ENCODE measurements at regions not wholly inside any gene's neighbourhood (a gene's known extent, or its start where the extent isn't known, plus 50 kb on each side); places are given as distances from the start of the nearest gene placed in this dataset.

DNA sequence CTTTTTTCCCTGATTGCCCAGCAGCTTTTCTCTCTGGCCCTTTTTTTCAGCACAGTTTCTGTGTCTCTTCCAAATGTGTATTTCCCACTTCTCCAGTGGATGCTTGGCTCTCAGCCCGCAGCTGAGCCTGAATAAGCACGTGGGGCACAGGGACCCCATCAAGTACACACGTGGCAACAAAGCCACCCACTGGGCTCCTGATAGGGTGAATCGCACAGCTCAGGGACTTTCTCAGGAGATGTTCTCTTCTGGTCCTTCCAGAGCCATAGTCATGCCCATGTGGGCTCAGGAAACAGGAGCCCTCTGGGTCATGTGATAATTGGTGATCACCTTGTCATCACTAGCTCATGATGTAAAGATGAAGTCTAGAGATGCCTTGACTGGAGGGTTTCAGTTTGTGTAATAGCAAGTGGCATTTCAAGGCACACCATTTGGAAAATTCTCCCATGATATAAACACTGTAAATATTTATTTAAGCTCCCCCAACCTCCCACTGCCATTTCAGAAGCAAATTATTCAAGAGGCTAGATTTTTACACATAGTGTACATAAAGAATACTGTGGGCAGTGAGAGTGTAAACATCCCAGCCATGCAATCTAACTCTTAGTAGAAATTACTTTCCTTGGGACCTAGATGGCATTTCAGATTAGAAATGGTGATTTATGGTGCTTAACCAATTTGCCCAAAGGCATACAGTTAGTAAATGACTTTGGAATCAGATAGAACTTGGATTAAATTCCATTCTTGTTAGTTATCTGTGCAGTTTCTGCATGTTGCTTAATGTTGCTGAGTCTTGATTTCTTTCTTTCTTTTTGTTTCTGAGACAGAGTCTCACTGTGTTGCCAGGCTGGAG lies 597.5 kb downstream of the SLC4A3 start:
- Histone ChIP-seq H3K27ac (ENCODE audit: low read depth, low read length) (no peak overlapping the region), H3K9ac (ENCODE audit: low read depth, low read length) (no peak overlapping the region), H3K4me3 (ENCODE audit: low read length) (no peak overlapping the region), H3K9me3 (ENCODE audit: insufficient read depth, low read depth, low read length) (no peaks in the 10 kb centered on the region), H3K27me3 (ENCODE audit: insufficient read depth, low read length) (peaks cover 5% of the 10 kb centered on the region; the same call in 1 of the 2 replicates), H3K4me1 (ENCODE audit: insufficient read depth, low read length) (peaks cover 12% of the 10 kb centered on the region), H3K36me3 (ENCODE audit: insufficient read depth, low read length) (no peaks in the 10 kb centered on the region)
- WGBS: 93% methylated on average over 4 of the region's 4 CpGs

DNA sequence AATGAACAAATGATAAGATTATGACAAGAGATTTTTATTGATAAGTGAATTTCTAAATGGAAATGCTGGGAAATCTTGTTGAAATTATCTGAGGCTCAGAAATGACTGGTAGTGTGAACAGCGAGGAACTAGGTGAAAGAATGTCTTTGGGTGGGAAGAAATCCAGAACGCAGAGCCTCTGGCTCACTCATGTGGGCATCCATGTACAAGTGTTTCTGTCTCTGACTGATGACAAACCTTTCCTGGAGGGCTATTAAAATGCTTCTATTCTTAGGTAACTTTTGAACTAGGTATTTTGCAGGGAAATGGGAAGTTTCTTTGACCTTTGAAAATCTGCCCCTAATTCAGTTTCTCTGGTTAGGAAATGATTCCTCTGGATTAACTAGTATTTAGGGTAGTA lies 598.6 kb downstream of the SLC4A3 start:
- Histone ChIP-seq H3K9me3 (ENCODE audit: insufficient read depth, low read depth, low read length) (no peaks in the 10 kb centered on the region), H3K9ac (ENCODE audit: low read depth, low read length) (no peak overlapping the region), H3K36me3 (ENCODE audit: insufficient read depth, low read length) (no peaks in the 10 kb centered on the region)

DNA sequence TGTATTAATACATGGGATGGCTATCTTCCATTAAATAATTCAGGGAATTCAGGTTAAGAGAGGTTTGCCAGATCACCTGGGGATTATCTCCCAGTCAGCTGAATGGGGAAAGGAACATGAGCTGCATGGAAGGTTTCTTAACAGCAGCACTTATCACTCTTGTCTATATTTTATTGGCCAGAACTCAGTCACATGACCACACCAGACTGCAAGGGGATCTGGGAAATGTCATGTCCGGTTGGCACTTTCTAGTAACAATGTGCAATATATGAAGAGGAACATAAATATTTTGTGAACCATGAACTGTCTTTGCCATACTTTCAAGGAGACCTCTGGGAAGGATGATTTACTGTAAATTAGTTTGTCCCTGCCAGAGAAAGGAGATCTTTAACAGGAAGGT lies 599.1 kb downstream of the SLC4A3 start:
- Histone ChIP-seq H3K9ac (ENCODE audit: low read depth, low read length) (no peak overlapping the region), H3K27me3 (ENCODE audit: insufficient read depth, low read length) (peaks cover 4% of the 10 kb centered on the region; the same call in 1 of the 2 replicates), H3K4me3 (ENCODE audit: low read length) (no peak overlapping the region), H3K27ac (ENCODE audit: low read depth, low read length) (no peak overlapping the region), H3K36me3 (ENCODE audit: insufficient read depth, low read length) (no peaks in the 10 kb centered on the region), H3K9me3 (ENCODE audit: insufficient read depth, low read depth, low read length) (no peaks in the 10 kb centered on the region), H3K4me1 (ENCODE audit: insufficient read depth, low read length) (no peaks in the 10 kb centered on the region; the same call in 1 of the 2 replicates)
- 94% methylated on average over 1 of the region's 1 CpG for WGBS

More for the DNA sequence above, 598.6 kb downstream of the SLC4A3 start:
- Histone ChIP-seq H3K4me1 (ENCODE audit: insufficient read depth, low read length) (peaks cover under 1% of the 10 kb centered on the region; the same call in 1 of the 2 replicates), H3K27ac (ENCODE audit: low read depth, low read length) (no peak overlapping the region), H3K4me3 (ENCODE audit: low read length) (no peak overlapping the region), H3K27me3 (ENCODE audit: insufficient read depth, low read length) (peaks cover 5% of the 10 kb centered on the region; the same call in 1 of the 2 replicates)
- WGBS: 97% methylated on average over 2 of the region's 2 CpGs

DNA sequence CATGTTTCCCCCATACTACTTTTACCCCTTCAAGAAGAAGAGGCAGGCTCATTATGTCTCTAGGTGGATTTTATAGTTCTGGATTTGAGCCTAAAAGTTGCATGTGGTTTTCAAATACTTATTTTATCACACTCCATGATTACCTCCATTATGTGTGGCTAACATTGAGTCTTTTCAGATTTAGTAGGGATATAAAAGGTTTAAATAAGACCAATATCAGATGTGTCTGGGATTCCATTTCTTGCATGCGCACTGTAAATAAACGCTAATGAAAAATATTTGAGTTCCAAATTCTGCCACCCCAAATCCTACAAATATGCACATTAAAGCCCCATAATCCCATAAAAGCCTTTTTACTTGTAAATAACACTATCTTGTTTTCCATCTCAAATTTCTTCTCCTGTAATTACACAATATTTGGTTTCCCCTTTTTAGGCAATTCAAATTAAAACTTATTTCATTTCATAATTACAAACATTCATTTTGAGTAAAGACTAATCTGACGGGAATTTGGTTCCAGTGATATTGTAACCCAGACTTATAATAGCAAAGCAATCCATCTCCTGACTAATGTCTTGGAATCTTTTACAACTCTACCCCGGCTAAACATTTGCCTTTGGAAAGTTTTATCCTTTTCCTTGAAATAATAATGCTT lies 600.0 kb downstream of the SLC4A3 start:
- no peaks in the 10 kb centered on the region for H3K9me3 ChIP-seq (ENCODE audit: insufficient read depth, low read depth, low read length)
- no peaks in the 10 kb centered on the region; the same call in 1 of the 2 replicates for H3K4me1 ChIP-seq (ENCODE audit: insufficient read depth, low read length)
- no peak overlapping the region for H3K9ac ChIP-seq (ENCODE audit: low read depth, low read length)
- H3K27ac ChIP-seq (ENCODE audit: low read depth, low read length): no peak overlapping the region
- whole genome bisulfite sequencing: 93% methylated on average over 4 of the region's 4 CpGs
- no peak overlapping the region for H3K4me3 ChIP-seq (ENCODE audit: low read length)
- no peaks in the 10 kb centered on the region for H3K36me3 ChIP-seq (ENCODE audit: insufficient read depth, low read length)
- no peaks in the 10 kb centered on the region for H3K27me3 ChIP-seq (ENCODE audit: insufficient read depth, low read length)

DNA sequence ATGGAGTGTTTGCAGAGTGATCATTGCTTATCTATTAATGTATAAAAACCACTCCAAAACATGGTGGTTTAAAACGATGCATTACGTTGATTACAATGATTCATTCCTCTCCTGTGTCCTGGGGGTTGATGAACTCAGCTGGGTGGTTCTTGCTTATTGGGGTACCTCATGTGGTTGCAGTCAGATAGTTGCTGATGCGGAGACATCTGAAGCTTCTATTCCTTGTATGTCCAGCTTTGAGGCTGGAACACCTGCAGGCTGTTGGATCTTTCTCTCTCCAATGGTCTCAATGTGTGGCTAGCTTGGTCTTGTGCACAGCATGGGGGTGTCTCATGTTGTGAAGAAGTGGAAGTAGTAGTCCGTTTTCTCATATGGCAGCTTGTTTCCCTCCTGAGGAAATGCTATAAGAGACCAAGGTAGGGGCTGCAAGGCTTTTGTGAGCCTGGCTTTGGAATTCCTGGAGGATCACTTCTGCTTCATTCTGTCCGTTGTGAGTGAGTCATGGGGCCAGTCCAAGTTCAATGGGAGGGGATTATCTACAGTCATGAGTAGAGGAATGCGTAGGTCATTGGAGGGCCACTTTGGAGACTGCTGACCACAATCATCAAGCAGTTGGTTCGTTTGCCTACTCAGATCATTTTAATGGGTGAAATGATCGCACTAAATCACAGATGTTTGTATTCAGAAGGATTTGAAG lies 601.0 kb downstream of the SLC4A3 start:
- Histone ChIP-seq H3K27ac (ENCODE audit: low read depth, low read length) (no peak overlapping the region), H3K27me3 (ENCODE audit: insufficient read depth, low read length) (no peaks in the 10 kb centered on the region), H3K4me1 (ENCODE audit: insufficient read depth, low read length) (no peaks in the 10 kb centered on the region; the same call in 1 of the 2 replicates), H3K36me3 (ENCODE audit: insufficient read depth, low read length) (no peaks in the 10 kb centered on the region), H3K9me3 (ENCODE audit: insufficient read depth, low read depth, low read length) (no peaks in the 10 kb centered on the region), H3K9ac (ENCODE audit: low read depth, low read length) (no peak overlapping the region), H3K4me3 (ENCODE audit: low read length) (no peak overlapping the region)
- WGBS: 79% methylated on average over 8 of the region's 8 CpGs

DNA sequence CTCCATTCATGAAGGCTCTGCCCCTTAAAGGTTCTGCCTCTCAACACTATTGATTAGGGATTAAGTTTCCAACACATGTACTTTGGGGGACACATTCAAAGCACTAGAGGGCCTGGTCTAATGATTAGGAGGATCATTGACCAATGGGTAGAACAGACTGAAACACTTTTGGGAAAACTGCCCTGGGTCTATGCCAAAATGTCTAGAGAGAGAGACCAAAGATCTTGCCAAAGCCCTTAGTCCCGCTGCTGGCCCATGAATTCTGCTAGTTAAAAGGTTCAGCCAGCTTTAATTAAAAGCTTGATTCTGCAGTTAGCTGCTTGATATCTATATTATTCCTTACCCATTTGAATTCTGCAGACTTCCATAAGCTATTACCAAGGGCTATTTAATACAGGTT lies 613.2 kb downstream of the SLC4A3 start:
- Histone ChIP-seq H3K27me3 (ENCODE audit: insufficient read depth, low read length) (no peaks in the 10 kb centered on the region), H3K36me3 (ENCODE audit: insufficient read depth, low read length) (no peaks in the 10 kb centered on the region), H3K4me3 (ENCODE audit: low read length) (no peak overlapping the region), H3K4me1 (ENCODE audit: insufficient read depth, low read length) (no peaks in the 10 kb centered on the region), H3K27ac (ENCODE audit: low read depth, low read length) (no peak overlapping the region), H3K9me3 (ENCODE audit: insufficient read depth, low read depth, low read length) (no peaks in the 10 kb centered on the region), H3K9ac (ENCODE audit: low read depth, low read length) (no peak overlapping the region)
- WGBS: 100% methylated on average over 1 of the region's 1 CpG

DNA sequence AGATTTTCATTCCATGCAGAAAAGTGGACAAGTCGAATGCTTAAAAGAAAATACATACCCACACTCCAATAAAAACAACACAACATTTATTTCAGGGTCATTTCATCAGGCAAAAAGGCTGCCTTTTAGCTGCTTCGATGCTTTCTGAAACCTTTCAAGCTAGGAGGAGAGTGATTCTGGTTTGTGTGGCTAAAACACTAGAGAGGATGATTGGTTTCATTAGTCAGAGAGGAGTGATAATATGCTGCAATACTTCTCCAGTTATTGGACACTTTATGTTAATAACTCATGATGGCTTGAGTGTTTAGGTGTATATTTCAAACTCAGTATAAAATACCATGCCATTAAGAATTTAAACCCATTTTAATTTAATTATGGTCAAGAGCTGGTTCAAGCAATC lies 614.0 kb downstream of the SLC4A3 start:
- no peak overlapping the region for H3K4me3 ChIP-seq (ENCODE audit: low read length)
- H3K27me3 ChIP-seq (ENCODE audit: insufficient read depth, low read length): no peaks in the 10 kb centered on the region
- H3K9ac ChIP-seq (ENCODE audit: low read depth, low read length): no peak overlapping the region
- H3K9me3 ChIP-seq (ENCODE audit: insufficient read depth, low read depth, low read length): no peaks in the 10 kb centered on the region
- no peaks in the 10 kb centered on the region for H3K36me3 ChIP-seq (ENCODE audit: insufficient read depth, low read length)
- H3K27ac ChIP-seq (ENCODE audit: low read depth, low read length): no peak overlapping the region
- H3K4me1 ChIP-seq (ENCODE audit: insufficient read depth, low read length): no peaks in the 10 kb centered on the region
- 89% methylated on average over 2 of the region's 2 CpGs for WGBS

DNA sequence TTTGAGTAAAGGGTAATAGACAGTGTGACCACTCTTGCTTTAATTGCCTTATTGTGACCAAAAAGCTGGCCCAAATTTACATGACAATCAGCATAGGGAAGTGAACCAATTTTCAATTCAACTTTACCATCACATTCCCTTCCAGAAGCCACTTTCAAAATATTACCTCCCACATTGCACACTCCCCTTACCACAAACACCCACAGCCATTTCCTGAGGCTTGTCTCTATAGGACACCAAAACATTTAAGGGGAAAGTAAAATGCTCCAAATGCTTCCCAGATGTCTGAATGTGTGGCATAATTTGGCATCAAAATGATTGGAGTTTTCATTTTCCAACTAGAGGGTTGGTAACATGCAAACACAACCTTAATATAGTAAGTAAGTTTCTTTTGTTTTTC lies 616.1 kb downstream of the SLC4A3 start:
- H3K36me3 ChIP-seq (ENCODE audit: insufficient read depth, low read length): no peaks in the 10 kb centered on the region
- no peak overlapping the region for H3K9ac ChIP-seq (ENCODE audit: low read depth, low read length)
- H3K27me3 ChIP-seq (ENCODE audit: insufficient read depth, low read length): no peaks in the 10 kb centered on the region
- no peak overlapping the region for H3K4me3 ChIP-seq (ENCODE audit: low read length)
- H3K9me3 ChIP-seq (ENCODE audit: insufficient read depth, low read depth, low read length): no peaks in the 10 kb centered on the region
- H3K4me1 ChIP-seq (ENCODE audit: insufficient read depth, low read length): no peaks in the 10 kb centered on the region
- H3K27ac ChIP-seq (ENCODE audit: low read depth, low read length): no peak overlapping the region

DNA sequence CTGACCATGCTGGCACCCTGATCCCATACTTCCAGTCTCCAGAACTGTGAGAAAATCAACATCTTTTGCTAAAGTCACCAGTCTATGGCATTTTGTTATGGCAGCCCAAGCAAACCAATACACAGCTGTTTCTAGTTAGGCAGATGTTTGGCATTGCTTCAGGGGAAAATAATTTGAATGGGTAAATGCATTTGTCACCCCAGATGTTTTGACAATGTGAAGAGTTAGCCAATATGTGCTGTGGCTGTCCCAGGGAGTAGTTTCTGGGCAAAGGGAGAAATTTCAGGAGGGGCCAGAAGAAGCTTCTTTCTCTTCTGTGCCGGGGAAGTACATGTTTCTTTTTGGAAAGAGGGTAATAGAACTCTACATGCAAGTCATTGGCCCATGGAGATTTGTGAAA lies 619.0 kb downstream of the SLC4A3 start:
- Histone ChIP-seq H3K9ac (ENCODE audit: low read depth, low read length) (no peak overlapping the region), H3K27me3 (ENCODE audit: insufficient read depth, low read length) (no peaks in the 10 kb centered on the region), H3K4me1 (ENCODE audit: insufficient read depth, low read length) (no peaks in the 10 kb centered on the region), H3K9me3 (ENCODE audit: insufficient read depth, low read depth, low read length) (no peaks in the 10 kb centered on the region), H3K4me3 (ENCODE audit: low read length) (no peak overlapping the region), H3K27ac (ENCODE audit: low read depth, low read length) (no peak overlapping the region), H3K36me3 (ENCODE audit: insufficient read depth, low read length) (no peaks in the 10 kb centered on the region)
- WGBS: no CpG with 5 or more reads among the region's 1 CpG

DNA sequence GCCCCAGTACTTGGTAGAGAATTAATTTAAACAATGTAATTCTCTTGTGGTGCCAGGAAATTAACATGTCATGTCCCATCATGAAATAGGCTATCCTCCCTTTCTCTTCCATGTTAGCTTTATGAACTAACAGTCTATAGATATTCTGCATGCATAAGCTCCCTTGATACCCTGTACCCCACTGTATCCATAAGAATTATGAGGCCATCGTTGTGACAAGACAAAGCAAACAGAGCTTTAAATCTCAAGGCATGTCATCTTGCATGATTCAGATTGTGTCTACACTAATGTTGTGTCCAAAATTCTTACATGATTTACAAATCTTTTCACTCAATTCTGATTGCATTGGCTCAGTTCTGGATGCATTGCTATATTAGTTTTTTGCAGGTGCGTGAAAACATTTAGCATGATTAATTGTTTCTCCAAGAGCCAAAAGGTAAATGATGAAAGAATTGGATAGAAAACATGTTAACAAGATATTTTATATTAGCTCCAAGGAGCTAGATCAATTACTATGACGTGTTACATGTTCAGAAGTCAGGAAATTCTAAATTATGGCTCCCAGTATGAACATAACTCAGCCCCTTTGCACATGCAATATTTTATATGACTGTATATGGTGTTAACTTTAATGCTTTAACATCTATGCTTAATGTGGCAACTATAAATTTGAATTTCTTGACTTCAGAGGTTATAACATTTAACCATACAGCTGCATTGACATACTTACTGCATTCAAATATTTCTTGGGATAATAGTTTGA lies 620.3 kb downstream of the SLC4A3 start:
- H3K27me3 ChIP-seq (ENCODE audit: insufficient read depth, low read length): no peaks in the 10 kb centered on the region
- no peak overlapping the region for H3K27ac ChIP-seq (ENCODE audit: low read depth, low read length)
- H3K9ac ChIP-seq (ENCODE audit: low read depth, low read length): no peak overlapping the region
- 88% methylated on average over 3 of the region's 3 CpGs for WGBS
- no peaks in the 10 kb centered on the region for H3K36me3 ChIP-seq (ENCODE audit: insufficient read depth, low read length)
- H3K9me3 ChIP-seq (ENCODE audit: insufficient read depth, low read depth, low read length): no peaks in the 10 kb centered on the region
- H3K4me3 ChIP-seq (ENCODE audit: low read length): no peak overlapping the region
- H3K4me1 ChIP-seq (ENCODE audit: insufficient read depth, low read length): no peaks in the 10 kb centered on the region
